Caco-2 (cell line): ENCODE measurements at regions not wholly inside any gene's neighbourhood (a gene's known extent, or its start where the extent isn't known, plus 50 kb on each side); places are given as distances from the start of the nearest gene placed in this dataset.

Experiments used
- BruUV-seq: library from RNA; stranded (reverse); fragments of 400-500 nt; replicated peaks from 2 replicates; lab custom pipeline; 2021; lab: Mats Ljungman, UMichigan
- CTCF ChIA-PET: fragments of 300-600 bp; sonication (Branson Sonifier 250); formaldehyde crosslinking; loops from one replicate; lab custom pipeline; 2022; ENCODE audit warnings: antibody characterized with exemption; lab: Charles Lee
- POLR2A ChIA-PET: fragments of 300-600 bp; sonication (Branson Sonifier 250); formaldehyde crosslinking; loops from one replicate; lab custom pipeline; 2022; ENCODE audit warnings: antibody characterized with exemption; lab: Charles Lee
- DNase-seq, 2 experiments: peaks; one replicate each; pipeline versions ENCODE4 v3.0.0 to v3.0.0-alpha.2; 2020 to 2022
- H3K27me3 ChIP-seq: replicated peaks from 2 replicates; pipeline ENCODE4 v1.6.0; 2011; ENCODE audit warnings: low read length; ENCODE audit not compliant: control insufficient read depth, insufficient read depth
- H3K36me3 ChIP-seq: 2 replicates; pipeline ENCODE4 v1.5.1; 2011; ENCODE audit warnings: low read length; ENCODE audit not compliant: control insufficient read depth, insufficient read depth
- H3K4me1 ChIP-seq: fragments of 250-450 bp; sonication (Bioruptor Pico); 2 replicates; pipeline ENCODE4 v1.5.1; 2020; ENCODE audit warnings: mild to moderate bottlenecking
- H3K4me3 ChIP-seq: 2 replicates; pipeline ENCODE4 v1.5.1; 2011; ENCODE audit warnings: low read depth, mild to moderate bottlenecking, control low read depth, low read length
- H3K9me3 ChIP-seq: fragments of 250-450 bp; sonication (Bioruptor Pico); 2 replicates; pipeline ENCODE4 v1.5.1; 2020; ENCODE audit warnings: mild to moderate bottlenecking, moderate library complexity
- H3K27ac Mint-ChIP-seq: one replicate; pipeline ENCODE4 v1.8.0; 2022; ENCODE audit warnings: mixed read lengths; ENCODE audit not compliant: unreplicated experiment
- H3K27me3 Mint-ChIP-seq: one replicate; pipeline ENCODE4 v1.8.0; 2022; ENCODE audit warnings: mixed read lengths; ENCODE audit not compliant: insufficient read depth, unreplicated experiment
- H3K36me3 Mint-ChIP-seq: one replicate; pipeline ENCODE4 v1.8.0; 2022; ENCODE audit warnings: mild to moderate bottlenecking, mixed read lengths; ENCODE audit not compliant: insufficient read depth, unreplicated experiment
- H3K4me1 Mint-ChIP-seq: one replicate; pipeline ENCODE4 v1.8.0; 2022; ENCODE audit warnings: low read depth, mixed read lengths; ENCODE audit not compliant: unreplicated experiment
- H3K4me3 Mint-ChIP-seq: one replicate; pipeline ENCODE4 v1.8.0; 2022; ENCODE audit warnings: mild to moderate bottlenecking, moderate library complexity, mixed read lengths; ENCODE audit not compliant: unreplicated experiment
- H3K9me3 Mint-ChIP-seq: one replicate; pipeline ENCODE4 v1.8.0; 2022; ENCODE audit warnings: mixed read lengths; ENCODE audit not compliant: unreplicated experiment
- CTCF ChIP-seq, 2 experiments: fragments of 200-600 bp in 1 of 2; IDR thresholded peaks; 1 replicate in 1 of 2; 2 replicates in 1 of 2; pipeline versions ENCODE4 v1.5.1 to v1.8.0; 2011 to 2022; ENCODE audit warnings: antibody characterized with exemption in 1 of 2, control low read depth in 1 of 2, inconsistent platforms in 1 of 2, low read depth in 1 of 2, low read length in 1 of 2, mild to moderate bottlenecking in 1 of 2, moderate library complexity in 1 of 2; ENCODE audit not compliant: insufficient read depth in 1 of 2, severe bottlenecking in 1 of 2, unreplicated experiment in 1 of 2
- intact Hi-C: fragments of 100-400 bp; cut with micrococcal nuclease; formaldehyde crosslinking; loops from one replicate; pipeline ENCODE4 v1.10.0; 2022; ENCODE audit not compliant: unreplicated experiment

GRCh38 chr9:79776581-79776980 is 204.8 kb downstream of the TLE4 start:
- Mint-ChIP-seq H3K27ac (peak overlapping the region; percentile 81), H3K4me1 (no peaks in the 10 kb centered on the region), H3K4me3 (no peak overlapping the region), H3K9me3 (no peaks in the 10 kb centered on the region), H3K36me3 (no peaks in the 10 kb centered on the region), H3K27me3 (no peaks in the 10 kb centered on the region)
- POLR2A ChIA-PET: no interaction called here
- H3K9me3 ChIP-seq: no peaks in the 10 kb centered on the region
- H3K4me1 ChIP-seq: no peaks in the 10 kb centered on the region
- no TSS peak for BruUV-seq
- H3K27me3 ChIP-seq: no peaks in the 10 kb centered on the region
- no peaks in the 10 kb centered on the region for H3K36me3 ChIP-seq
- no peak for DNase-seq
- intact Hi-C loops: no loop called here
- no peak overlapping the region for H3K4me3 ChIP-seq
- CTCF ChIA-PET: no interaction called here
- no peak for TF ChIP-seq CTCF (IDR thresholded peaks at IDR 0.05; ENCODE audit: insufficient read depth in 1 of 2, low read depth in 1 of 2, low read length in 1 of 2, severe bottlenecking in 1 of 2, unreplicated experiment in 1 of 2)
